HG03196 (cell line): ENCODE measurements at regions not wholly inside any gene's neighbourhood (a gene's known extent, or its start where the extent isn't known, plus 50 kb on each side); places are given as distances from the start of the nearest gene placed in this dataset.
"Not testable (repeated sequence)": the region's sequence is repeated elsewhere in the genome, so short reads cannot be mapped to it uniquely, and the experiment has no call there.

Experiments used
- ATAC-seq: cut with Tn5 transposase; IDR thresholded peaks from one replicate; pipeline ENCODE4 v1.9.1; 2021; ENCODE audit not compliant: unreplicated experiment

DNA sequence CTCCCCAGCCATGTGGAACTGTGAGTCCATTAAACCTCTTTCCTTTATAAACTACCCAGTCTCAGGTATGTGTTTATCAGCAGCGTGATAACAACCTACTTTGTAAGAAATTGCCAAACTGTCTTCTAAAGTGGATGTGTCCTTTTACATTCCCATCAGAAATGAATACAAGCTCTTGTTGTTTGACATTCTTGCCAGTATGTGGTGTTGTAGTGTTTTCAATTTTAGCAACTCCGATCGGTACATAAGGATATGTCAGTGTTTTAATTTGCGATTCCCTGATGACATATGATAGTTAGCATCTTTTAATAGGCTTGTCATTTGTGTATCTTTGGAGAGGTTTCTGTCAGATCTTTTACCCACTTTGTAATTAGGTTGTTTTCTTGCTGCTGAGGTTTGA, 1156.3 kb upstream of the CRIM1 start:
- no peak for ATAC-seq

DNA sequence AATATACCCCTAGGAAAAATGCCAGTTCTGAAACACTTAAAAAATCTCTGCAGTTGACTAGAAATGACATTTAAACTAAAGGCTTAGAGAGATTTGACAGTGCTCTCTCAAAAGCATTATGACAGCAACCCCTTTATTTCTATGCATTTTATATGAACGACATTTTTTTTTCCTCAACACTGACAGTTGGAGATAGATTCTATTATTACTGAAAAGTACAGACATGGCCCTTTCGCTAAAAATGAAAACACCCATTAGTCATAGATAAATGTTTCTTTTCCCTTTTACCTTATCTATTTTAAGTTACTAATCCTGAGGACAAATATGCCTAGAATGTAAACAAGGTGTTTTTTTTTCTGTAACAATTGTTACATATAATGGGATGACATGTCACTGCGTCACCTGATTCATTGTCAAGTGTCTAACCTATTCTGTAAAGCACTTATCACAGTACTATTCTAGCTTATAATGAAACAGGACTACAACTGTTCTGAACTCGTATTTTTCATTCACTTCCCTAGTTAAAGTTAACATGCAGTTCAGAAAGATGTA, 1169.6 kb upstream of the CRIM1 start:
- ATAC-seq: no peak

- ATAC-seq: no peak
Observed at GRCh38 chr2:35184471-35184870, 1171.1 kb upstream of the CRIM1 start.

GRCh38 chr2:35176726-35177125, 1178.9 kb upstream of the CRIM1 start:
- ATAC-seq: not testable (repeated sequence)

GRCh38 chr2:35174845-35175244, 1180.7 kb upstream of the CRIM1 start:
- ATAC-seq: no peak

GRCh38 chr2:35172687-35173086, 1182.9 kb upstream of the CRIM1 start:
- ATAC-seq: no peak

DNA sequence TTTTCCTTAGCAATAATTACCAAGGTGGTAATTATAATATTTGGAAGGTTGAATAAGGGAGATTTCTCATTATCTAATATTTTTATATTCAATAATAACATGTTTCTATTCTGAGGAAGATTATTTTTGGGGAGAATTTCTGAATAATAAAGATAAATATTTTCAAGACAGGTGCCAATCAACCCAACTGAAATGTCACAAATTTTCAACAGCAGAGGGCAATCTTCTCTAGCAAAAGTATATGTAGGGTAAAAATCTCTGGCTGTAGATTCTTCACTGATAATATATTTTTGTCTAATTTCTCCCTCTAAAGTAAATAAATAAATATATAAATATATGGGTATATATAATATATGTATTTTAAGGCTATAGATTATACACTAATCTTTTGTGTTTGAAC, 1187.2 kb upstream of the CRIM1 start:
- ATAC-seq: no peak

DNA sequence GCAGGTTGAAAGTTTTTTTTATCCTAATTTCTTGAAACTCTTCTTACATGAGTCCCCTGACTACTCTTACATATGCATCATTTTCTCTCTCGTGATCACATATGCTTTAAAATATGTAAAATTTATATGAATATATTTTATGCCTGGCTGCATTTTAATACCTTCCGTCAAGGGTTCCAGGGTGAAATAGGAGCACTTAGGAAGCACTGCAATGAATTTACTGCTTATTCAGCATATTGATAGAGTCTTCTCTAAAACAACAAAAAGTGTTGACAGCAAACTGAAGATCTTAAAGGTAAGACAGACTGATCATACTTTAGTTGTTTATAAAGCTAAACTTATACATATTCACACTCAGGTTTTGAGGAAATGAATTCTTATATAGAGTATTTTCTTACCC, 1191.6 kb upstream of the CRIM1 start:
- no peak for ATAC-seq

DNA sequence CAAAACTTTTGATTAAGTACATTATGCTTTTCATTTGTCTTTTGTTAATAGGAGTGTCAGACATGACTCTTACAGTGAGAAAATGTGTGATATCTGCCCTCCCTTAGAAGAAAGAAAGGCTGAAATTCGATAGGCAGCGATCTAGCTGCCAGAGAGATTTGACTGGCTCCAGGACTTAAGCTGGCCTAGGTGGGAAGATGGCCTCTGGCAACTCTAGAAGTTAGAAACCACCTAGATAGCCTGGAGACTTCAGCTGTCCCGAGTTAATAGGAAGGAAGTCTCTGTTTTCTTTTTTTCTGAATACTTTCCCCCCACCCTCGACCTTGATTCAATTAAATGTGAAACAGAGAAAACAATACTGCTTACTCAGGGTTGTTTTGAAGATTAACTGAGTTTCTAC, 1194.7 kb upstream of the CRIM1 start:
- no peak for ATAC-seq

GRCh38 chr2:35125871-35126270, 1229.7 kb upstream of the CRIM1 start:
- ATAC-seq: no peak

DNA sequence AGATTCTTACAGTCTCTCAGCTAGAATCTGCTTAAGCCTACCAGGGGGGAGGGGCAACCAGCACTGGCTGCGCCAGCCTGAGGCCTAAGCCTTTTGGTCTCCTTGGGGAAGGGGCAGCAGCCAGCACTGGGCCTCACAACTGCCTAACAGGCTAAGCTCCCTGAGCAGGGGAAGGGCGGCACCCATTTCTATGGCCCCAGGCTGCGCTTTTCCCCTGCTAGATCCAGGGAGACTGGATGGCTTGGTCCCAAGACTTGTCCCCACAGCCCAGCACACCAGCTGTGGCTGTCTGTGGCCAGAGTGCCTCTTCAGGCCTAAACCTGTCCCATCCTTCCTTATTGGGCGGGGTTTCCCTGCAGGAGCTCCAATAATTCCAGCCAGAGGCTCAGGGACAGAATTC, 1230.3 kb upstream of the CRIM1 start:
- ATAC-seq: no peak

DNA sequence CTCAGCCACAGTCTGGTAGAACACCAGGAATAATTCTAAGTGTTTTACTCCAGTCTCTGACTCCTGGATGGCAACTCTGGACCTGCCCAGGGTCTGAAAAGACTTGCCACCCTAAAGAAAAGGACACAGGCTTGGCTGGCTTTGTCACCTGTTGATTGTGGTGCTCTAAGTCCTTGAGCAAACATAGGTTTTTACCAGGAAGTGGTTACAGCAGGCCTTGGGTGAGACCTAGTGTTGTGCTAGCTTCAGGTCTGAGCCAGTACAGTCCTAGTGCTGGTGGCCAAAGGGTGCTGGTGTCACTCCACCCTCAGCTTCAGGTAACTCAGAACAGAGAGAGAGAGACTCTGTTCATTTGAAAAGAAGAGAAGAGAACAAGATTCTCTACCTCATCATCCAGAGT, 1239.4 kb upstream of the CRIM1 start:
- ATAC-seq: no peak

GRCh38 chr2:35114765-35115164, 1240.8 kb upstream of the CRIM1 start:
- no peak for ATAC-seq

DNA sequence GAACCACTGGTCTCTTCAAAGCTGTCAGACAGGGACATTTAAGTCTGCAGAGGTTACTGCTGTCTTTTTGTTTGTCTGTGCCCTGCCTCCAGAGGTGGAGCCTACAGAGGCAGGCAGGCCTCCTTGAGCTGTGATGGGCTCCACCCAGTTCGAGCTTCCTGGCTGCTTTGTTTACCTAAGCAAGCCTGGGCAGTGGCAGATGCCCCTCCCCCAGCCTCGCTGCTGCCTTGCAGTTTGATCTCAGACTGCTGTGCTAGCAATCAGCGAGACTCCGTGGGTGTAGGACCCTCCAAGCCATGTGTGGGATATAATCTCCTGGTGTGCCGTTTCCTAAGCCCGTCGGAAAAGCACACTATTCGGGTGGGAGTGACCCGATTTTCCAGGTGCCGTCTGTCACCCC, 1243.2 kb upstream of the CRIM1 start:
- ATAC-seq: not testable (repeated sequence)

GRCh38 chr2:35104309-35104708, 1251.3 kb upstream of the CRIM1 start:
- ATAC-seq: no peak

GRCh38 chr2:35099342-35099741, 1256.2 kb upstream of the CRIM1 start:
- no peak for ATAC-seq

DNA sequence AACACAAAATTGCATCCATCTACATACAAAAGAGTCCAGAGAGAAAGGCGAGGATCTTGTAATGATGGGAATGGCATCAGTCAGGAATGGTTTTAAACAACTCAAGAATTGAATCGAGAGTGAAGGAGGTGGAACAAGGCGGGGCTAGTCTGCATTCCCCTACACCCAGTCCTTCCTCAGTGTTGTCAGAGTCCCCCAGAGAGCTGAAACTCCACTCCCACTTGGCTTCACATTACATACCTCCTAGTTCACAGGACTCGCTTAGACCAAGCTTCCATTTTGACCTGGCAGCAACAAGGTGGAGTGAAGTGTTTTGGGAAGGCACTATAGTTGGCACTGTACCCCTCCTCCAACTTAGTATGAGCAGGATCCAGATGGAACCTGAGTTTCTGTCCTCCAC, 1273.5 kb upstream of the CRIM1 start:
- no peak for ATAC-seq

DNA sequence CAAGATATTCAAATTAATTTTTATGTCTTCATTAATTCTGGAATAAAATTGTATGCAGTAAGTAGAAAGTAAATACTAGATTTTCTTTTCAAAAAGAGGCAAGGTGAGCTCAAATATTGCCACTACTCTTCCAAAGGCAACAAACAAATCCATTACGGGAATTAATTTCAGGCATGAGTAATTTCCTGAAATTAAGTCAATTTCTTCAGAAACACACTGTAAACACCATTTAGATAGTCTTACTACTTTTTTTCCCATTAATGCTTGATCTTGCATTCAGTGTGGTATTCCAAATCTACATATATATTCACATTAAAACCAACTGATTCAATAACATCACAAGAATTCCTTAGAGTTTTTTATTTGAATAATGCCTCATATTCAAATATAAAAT, 1274.0 kb upstream of the CRIM1 start:
- no peak for ATAC-seq

DNA sequence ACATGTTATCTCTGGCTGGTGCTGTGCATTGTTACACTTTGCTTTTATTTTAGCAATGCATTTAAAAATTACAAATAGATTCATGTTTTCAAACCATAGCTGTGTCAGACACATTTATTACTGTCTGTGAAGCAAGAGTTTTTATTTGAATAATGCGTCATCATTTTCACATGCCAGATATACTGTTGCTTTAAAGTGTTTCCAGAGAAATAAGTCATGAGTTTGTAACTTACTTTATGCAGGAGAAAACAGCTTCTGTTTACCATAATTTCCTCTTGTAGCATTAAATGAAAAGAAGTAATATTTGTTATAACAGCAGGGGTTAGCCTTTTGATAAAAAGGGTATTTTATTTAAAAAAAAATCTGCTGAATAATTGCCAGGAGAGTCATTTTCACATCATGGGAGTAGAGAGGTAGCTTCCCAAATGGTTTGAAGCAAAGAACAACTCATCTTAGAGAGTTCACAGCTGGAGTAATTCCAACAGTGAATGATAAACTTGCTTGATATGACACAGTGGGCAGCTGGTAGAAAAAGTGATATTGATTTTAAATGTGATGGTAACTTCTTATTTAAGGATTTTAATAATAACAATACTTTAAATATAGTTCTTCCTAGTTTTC, 1274.5 kb upstream of the CRIM1 start:
- no peak for ATAC-seq

GRCh38 chr2:35080231-35080910, 1275.2 kb upstream of the CRIM1 start:
- no peak for ATAC-seq

DNA sequence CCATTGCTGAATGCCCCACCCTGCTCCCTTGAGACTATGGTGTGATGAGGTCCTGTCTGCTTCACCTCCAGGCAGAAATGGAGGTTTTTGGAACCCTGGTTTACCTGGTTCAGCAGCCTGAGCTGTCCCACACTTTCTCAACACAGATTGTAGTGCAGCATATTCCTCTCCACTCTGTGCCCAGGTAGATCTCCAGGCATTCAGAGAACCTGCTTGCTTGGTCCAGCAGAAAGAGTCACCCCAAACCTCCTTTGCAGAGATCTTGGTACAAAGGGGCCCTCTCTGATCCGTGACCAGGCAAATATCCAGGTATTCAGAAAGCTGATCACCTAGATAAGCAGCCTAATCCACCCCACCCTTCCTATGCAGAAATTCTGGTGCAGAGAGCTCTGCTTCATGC, 1288.2 kb upstream of the CRIM1 start:
- no peak for ATAC-seq

DNA sequence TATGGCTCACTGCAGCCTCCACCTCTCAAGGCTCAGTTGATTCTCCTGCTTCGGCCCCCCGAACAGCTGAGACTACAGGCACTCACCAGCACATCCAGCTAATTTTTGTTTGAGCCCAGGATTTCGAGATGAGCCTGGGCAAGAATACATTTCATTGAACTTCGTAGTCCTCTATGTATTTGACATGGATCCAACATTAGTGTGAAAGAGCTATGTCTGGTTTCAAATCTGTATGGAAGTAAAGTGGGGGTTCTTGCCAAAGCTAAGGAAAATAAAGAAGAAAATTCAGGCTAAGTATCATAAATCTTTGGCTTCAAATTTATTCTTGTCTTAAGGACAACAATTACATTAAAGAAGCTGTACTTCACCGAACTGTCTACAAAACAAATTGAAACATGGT, 1291.7 kb upstream of the CRIM1 start:
- no peak for ATAC-seq

- no peak for ATAC-seq
Observed at GRCh38 chr2:35035883-35036282, 1319.7 kb upstream of the CRIM1 start.
